Thoracic aorta (tissue), 2 donors: ENCODE measurements at regions not wholly inside any gene's neighbourhood (a gene's known extent, or its start where the extent isn't known, plus 50 kb on each side); places are given as distances from the start of the nearest gene placed in this dataset.

Experiments used
- ATAC-seq: fragments of 150-250 bp; one replicate; pipeline ENCODE4 v1.8.0; 2017; ENCODE audit warnings: low read depth; ENCODE audit not compliant: insufficient number of reproducible peaks, low FRiP score
- DNase-seq: peaks from one replicate; pipeline ENCODE4 v3.0.0-alpha.2; 2020; ENCODE audit warnings: low spot score
- H3K27ac ChIP-seq, 2 donors: fragments of 200-600 bp; sonication (generic); 1 replicate in 1 of 2; 2 replicates in 1 of 2; pipeline ENCODE4 v1.5.1; 2016; ENCODE audit warnings: mild to moderate bottlenecking in 2 of 2, moderate library complexity in 2 of 2
- H3K27me3 ChIP-seq: fragments of 200-600 bp; sonication (generic); replicated peaks from 2 replicates; pipeline ENCODE4 v1.6.0; 2016; ENCODE audit warnings: mild to moderate bottlenecking; ENCODE audit not compliant: insufficient read depth
- H3K36me3 ChIP-seq: fragments of 200-600 bp; sonication (generic); one replicate; pipeline ENCODE4 v1.5.1; 2016
- H3K4me1 ChIP-seq, 2 donors: fragments of 200-600 bp; sonication (generic); 1 replicate in 1 of 2; 2 replicates in 1 of 2; pipeline versions ENCODE4 v1.5.1 to v1.6.0; 2016; ENCODE audit warnings: low read depth in 2 of 2, mild to moderate bottlenecking in 1 of 2; ENCODE audit not compliant: control insufficient read depth in 1 of 2
- H3K4me3 ChIP-seq: fragments of 200-600 bp; sonication (generic); 2 replicates; pipeline ENCODE4 v1.5.1; 2016; ENCODE audit warnings: mild to moderate bottlenecking
- H3K9me3 ChIP-seq: fragments of 200-600 bp; sonication (generic); 2 replicates; pipeline ENCODE4 v1.5.1; 2016
- TF ChIP-seq, protein P1 (sequence below): fragments of 200-600 bp; sonication (generic); IDR thresholded peaks from one replicate; pipeline ENCODE4 v1.5.1; 2019; ENCODE audit warnings: antibody characterized with exemption

DNA sequence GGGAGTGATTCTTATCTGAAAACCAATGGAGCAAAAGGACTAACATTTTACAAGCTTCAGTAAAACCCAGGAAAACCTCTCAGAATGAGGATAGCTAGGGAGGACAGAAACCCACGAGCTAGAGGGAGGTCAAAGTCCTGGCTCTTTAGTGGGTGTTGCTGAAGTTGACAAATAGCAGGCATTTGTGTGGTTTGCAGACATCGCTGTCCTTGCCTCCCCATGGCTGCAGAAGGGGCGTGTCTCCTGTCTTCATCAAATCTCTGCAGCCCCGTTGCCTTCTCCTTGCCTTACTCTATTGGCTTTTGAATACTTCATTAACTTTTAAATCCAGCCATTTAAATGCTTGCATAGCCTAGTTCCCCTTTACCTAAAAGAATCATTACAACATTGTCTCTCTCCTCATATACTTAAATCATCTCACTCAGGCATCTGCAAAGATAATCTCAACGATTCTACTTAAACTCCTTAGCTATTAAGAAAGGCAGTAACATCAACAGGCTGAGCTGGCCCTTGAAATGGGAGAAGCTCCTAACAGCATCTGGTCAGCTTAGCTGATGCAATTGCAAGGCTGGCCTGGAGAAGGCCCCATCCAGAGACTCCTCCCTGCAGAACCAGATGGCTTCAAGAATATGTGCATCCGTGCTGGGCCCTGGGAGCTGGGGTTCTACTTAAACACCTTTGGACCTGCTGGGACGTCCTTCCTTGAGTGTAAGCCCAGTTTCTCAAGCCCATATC is 152.8 kb upstream of the TAS2R1 start:
- H3K9me3 ChIP-seq, result no peaks in the 10 kb centered on the region
- H3K4me3 ChIP-seq, result no peak overlapping the region
- no peaks in the 10 kb centered on the region for H3K4me1 ChIP-seq
- TF ChIP-seq, protein P1, sequence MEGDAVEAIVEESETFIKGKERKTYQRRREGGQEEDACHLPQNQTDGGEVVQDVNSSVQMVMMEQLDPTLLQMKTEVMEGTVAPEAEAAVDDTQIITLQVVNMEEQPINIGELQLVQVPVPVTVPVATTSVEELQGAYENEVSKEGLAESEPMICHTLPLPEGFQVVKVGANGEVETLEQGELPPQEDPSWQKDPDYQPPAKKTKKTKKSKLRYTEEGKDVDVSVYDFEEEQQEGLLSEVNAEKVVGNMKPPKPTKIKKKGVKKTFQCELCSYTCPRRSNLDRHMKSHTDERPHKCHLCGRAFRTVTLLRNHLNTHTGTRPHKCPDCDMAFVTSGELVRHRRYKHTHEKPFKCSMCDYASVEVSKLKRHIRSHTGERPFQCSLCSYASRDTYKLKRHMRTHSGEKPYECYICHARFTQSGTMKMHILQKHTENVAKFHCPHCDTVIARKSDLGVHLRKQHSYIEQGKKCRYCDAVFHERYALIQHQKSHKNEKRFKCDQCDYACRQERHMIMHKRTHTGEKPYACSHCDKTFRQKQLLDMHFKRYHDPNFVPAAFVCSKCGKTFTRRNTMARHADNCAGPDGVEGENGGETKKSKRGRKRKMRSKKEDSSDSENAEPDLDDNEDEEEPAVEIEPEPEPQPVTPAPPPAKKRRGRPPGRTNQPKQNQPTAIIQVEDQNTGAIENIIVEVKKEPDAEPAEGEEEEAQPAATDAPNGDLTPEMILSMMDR, result no peak
- no peak for DNase-seq
- H3K27me3 ChIP-seq, result no peaks in the 10 kb centered on the region
- H3K36me3 ChIP-seq, result no peaks in the 10 kb centered on the region
- ATAC-seq, result no peak
- no peak overlapping the region for H3K27ac ChIP-seq

DNA sequence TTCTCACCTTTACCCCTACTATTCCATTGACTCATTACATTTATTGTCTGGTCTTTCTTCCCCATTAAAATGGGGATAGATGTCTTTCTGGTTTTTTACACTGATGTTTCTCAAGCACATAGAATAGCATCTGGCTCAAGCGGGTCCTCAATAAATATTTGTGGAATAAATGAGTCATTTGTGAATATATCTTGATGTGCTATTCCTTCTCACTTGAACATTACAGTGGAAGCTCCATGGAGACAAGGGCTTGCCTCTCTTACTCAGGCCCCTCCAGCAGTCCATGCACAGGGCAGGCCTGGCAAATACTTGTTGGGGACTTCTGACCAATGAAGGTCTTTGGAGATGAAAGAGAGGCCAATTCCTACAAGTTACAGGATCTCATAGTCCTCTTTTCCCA is 151.7 kb upstream of the TAS2R1 start:
- Histone ChIP-seq H3K4me1 (no peaks in the 10 kb centered on the region), H3K27me3 (no peaks in the 10 kb centered on the region), H3K9me3 (no peaks in the 10 kb centered on the region), H3K27ac (no peak overlapping the region), H3K36me3 (no peaks in the 10 kb centered on the region), H3K4me3 (no peak overlapping the region)
- no peak for ATAC-seq
- DNase-seq, result no peak
- TF ChIP-seq, protein P1, result no peak

GRCh38 chr5:9781275-9781674 is 151.1 kb upstream of the TAS2R1 start:
- TF ChIP-seq, protein P1, result no peak
- ATAC-seq, result no peak
- no peak overlapping the region for H3K27ac ChIP-seq

GRCh38 chr5:9780501-9780900 is 150.3 kb upstream of the TAS2R1 start:
- H3K27ac ChIP-seq, result no peak overlapping the region
- no peaks in the 10 kb centered on the region for H3K27me3 ChIP-seq
- no peak for DNase-seq
- TF ChIP-seq, protein P1, result no peak
- ATAC-seq, result no peak
- no peaks in the 10 kb centered on the region for H3K36me3 ChIP-seq
- no peaks in the 10 kb centered on the region for H3K4me1 ChIP-seq
- H3K4me3 ChIP-seq, result no peak overlapping the region
- H3K9me3 ChIP-seq, result no peaks in the 10 kb centered on the region

More at GRCh38 chr5:9781275-9781674, 151.1 kb upstream of the TAS2R1 start:
- Histone ChIP-seq H3K4me1 (no peaks in the 10 kb centered on the region), H3K36me3 (no peaks in the 10 kb centered on the region), H3K9me3 (no peaks in the 10 kb centered on the region), H3K4me3 (no peak overlapping the region), H3K27me3 (no peaks in the 10 kb centered on the region)
- no peak for DNase-seq

DNA sequence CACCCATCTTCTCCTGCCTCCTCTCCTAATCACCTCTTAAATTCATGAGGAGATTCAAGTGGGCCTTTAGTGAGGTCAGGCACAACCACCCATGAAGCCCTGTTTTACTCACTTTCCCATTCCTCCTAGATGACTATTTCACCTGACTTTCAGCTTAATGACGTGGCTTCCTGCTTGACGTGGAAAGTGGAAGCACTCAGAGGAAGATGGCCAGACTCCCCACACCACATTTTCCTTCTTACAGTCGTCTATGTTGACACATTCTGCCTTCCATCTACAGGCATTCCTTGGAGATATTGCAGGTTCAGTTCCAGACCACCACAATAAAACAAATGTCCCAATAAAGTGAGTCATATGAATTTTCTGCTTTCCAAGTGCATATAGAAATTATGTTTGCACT is 146.4 kb upstream of the TAS2R1 start:
- H3K27me3 ChIP-seq, result no peaks in the 10 kb centered on the region
- no peaks in the 10 kb centered on the region for H3K36me3 ChIP-seq

More for the DNA sequence above, 146.4 kb upstream of the TAS2R1 start:
- ATAC-seq, result no peak
- Histone ChIP-seq H3K9me3 (no peaks in the 10 kb centered on the region), H3K4me1 (no peaks in the 10 kb centered on the region), H3K4me3 (no peak overlapping the region), H3K27ac (no peak overlapping the region)
- TF ChIP-seq, protein P1, result no peak
- DNase-seq, result no peak
